Fibroblast of pulmonary artery (primary cell): ENCODE measurements at regions not wholly inside any gene's neighbourhood (a gene's known extent, or its start where the extent isn't known, plus 50 kb on each side); places are given as distances from the start of the nearest gene placed in this dataset.
A peak's percentile ranks its signal among the peaks of the same experiment; 100 is the strongest.

Experiments
- DNase-seq: peaks from one replicate; pipeline ENCODE4 v3.0.0-alpha.2; 2010; ENCODE audit warnings: low read depth
- H3K4me3 ChIP-seq: replicated peaks from 2 replicates; pipeline ENCODE4 v1.5.1; 2011; ENCODE audit warnings: low read depth, mild to moderate bottlenecking, control low read depth, low read length, moderate library complexity
- TF ChIP-seq, protein P1 (sequence below): IDR thresholded peaks from 2 replicates; pipeline ENCODE4 v1.5.1; 2011; ENCODE audit warnings: mild to moderate bottlenecking, control low read depth, low read length, inconsistent platforms; ENCODE audit errors: missing control alignments

DNA sequence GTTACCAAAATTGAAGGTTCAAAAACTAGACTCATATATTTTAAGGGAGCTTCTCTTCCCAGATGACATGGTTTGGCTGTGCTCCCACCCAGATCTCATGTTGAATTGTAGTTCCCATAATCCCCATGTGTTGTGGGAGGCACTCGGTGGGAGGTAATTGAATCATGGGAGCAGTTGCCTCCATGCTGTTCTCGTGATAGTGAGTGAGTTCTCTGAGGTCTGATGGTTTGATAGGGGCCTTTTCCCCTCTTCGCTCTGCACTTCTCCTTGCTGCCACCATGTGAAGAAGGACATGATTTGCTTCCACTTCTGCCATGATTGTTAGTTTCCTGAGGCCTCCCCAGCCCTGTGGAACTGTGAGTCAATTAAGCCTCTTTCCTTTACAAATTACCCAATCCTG, 140.1 kb downstream of the MAIP1 start:
- no peak overlapping the region for H3K4me3 ChIP-seq
- DNase-seq: no peak
- TF ChIP-seq, protein P1, sequence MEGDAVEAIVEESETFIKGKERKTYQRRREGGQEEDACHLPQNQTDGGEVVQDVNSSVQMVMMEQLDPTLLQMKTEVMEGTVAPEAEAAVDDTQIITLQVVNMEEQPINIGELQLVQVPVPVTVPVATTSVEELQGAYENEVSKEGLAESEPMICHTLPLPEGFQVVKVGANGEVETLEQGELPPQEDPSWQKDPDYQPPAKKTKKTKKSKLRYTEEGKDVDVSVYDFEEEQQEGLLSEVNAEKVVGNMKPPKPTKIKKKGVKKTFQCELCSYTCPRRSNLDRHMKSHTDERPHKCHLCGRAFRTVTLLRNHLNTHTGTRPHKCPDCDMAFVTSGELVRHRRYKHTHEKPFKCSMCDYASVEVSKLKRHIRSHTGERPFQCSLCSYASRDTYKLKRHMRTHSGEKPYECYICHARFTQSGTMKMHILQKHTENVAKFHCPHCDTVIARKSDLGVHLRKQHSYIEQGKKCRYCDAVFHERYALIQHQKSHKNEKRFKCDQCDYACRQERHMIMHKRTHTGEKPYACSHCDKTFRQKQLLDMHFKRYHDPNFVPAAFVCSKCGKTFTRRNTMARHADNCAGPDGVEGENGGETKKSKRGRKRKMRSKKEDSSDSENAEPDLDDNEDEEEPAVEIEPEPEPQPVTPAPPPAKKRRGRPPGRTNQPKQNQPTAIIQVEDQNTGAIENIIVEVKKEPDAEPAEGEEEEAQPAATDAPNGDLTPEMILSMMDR: no peak

DNA sequence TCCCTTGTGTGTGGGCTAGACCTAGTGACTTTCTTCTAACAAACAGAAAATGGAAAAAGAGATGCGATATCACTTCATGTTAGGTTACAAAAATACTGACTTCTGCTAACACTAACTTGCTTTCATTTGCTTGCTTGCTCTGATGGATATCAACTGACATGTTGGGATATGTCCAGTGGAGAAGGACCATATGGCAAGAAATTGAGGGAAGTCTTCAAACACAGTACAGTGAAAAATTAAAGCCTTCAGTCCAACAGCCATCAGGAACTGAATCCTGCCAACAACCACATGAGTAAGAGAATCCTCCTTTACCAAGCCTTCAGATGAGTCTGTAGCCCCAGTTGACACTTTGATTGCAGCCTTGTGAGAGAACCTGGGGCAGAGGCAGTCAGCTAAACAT, 143.9 kb downstream of the MAIP1 start:
- no peak overlapping the region for H3K4me3 ChIP-seq
- TF ChIP-seq, protein P1: no peak
- DNase-seq: no peak

DNA sequence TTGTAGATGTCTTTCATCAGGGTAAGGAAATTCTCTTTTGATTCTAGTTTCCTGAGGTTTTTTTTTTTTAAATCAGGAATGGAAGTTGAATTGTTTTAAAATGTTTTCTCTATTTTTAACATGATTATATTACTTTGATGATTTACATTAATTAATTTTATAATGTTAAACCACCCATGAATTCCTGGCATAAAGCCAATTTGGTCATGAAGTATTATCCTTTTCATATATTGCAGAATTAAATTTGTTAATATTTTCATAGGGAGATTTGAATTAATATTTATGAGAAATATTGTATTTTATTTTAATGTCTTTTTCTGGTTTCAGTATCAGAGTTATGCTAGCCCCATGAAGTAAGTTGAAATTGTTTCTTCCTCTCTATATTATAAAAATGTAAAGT, 144.6 kb downstream of the MAIP1 start:
- TF ChIP-seq, protein P1: no peak
- H3K4me3 ChIP-seq: no peak overlapping the region
- no peak for DNase-seq

DNA sequence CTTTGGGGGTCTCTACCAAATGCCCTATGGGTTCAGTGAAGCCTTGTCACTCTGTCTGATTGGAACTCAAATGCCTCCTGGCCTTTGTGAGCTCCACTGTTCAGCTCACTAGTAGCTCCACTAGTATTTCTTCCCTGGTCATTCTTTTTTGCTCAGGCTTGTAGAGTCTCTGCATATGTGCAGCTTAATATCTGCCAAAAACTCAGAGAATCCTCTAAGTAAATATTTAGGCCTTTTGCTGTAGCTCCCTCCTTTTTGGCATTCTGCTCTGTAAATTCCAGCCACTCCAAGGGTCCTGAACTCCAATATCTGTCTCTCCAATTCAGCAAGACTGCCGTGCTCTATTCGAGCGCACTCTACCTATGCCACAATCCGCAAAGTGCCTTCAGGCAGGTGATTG, 146.5 kb downstream of the MAIP1 start:
- TF ChIP-seq, protein P1: no peak
- H3K4me3 ChIP-seq: no peak overlapping the region
- DNase-seq: no peak

DNA sequence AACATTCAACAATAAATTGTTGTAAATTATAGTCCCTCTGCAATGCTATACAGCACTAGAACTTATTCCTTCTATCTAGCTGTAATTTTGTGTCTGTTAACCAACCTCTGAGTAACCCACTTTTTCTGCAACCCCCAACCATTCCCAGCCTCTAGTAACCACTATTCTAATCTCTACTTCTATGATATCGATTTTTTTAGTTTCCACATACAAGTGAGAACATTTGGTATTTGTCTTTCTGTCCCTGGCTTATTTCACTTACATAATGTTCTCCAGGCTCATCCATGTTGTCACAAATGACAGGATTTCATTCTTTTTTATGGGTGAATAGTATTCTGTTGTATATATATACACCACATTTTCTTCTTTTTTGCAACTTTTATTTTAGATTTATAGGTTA, 147.6 kb downstream of the MAIP1 start:
- H3K4me3 ChIP-seq: no peak overlapping the region
- TF ChIP-seq, protein P1: no peak
- DNase-seq: no peak

DNA sequence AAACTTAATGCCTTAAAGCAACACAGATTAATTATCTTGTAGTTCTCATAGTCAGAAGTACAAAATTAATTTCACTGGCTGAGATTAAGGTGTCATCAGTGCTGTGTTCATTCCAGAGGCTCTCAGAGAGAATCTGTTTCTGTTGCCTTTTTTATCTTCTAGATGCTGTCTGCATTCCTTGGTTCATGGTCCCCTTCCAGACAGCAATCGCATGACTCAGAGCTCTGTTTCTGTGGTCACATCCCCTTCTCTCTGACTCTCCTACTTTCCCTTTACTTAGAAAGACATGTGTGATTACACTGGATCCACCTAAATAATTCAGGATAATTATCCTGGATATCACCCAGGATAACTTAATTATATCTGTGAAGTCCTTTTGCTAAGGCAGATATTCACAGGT, 148.6 kb downstream of the MAIP1 start:
- DNase-seq: peak; percentile 29
- no peak overlapping the region for H3K4me3 ChIP-seq
- TF ChIP-seq, protein P1: no peak

DNA sequence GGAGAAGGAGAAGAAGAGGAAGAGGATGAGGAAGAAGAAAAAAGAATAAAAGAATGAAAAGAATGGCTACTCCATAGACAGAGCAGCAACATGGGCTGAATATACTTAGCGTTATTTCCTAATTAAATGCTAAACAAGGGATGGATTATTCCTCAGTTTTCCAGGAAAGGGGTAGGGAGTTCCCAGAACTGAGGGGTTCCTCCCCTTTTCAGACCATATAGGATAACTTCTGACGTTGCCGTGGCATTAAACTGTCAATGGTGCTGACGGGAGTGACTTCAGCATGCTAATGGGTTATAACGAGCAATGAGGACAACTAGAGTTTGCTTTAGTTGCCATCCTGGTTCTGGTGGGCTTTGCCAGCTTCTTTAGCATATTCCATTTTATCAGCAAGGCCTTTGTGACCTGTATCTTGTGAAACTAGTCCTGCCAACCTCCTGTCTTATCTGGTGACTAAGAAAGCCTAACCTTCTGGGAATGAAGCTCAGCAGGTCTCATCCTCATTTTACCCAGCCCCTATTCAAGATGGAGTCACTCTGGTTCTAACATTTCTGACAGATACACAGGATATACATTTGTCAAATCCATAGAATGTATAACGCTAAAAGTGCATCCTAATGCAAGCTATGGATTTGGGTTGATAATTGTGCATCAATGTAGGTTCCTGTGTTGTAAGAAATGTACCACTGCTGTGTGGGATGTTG, 152.3 kb downstream of the MAIP1 start:
- DNase-seq: no peak
- TF ChIP-seq, protein P1: no peak
- H3K4me3 ChIP-seq: no peak overlapping the region
